ENCODE measurements at regions not wholly inside any gene's neighbourhood (a gene's known extent, or its start where the extent isn't known, plus 50 kb on each side); places are given as distances from the start of the nearest gene placed in this dataset.

DNA sequence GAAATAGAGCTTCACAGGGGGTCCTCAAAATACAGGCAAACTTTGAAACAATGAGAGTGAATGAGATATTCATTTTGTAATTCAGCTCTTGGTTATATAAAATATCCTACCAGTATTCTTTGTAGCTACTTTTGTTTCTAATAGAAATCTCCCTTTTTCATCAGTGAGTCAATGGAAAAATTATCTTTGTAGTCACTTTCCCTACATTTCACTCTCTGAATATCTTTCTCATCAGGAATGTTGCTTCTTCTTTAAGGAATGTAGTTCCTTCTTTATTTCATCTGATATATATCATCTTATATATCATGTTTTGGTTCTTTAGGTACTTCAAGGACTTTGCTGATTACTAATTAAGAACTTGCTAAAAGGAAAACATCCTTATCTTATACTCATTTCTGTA is 280.3 kb upstream of the NUDT12 start:
- DNase-seq = no peak
- Histone ChIP-seq H3K27me3 (no peaks in the 10 kb centered on the region), H3K27ac (no peak overlapping the region), H3K36me3 (no peaks in the 10 kb centered on the region), H3K4me3 (no peak overlapping the region), H3K9me3 (replicated peaks) (no peaks in the 10 kb centered on the region), H3K4me1 (no peaks in the 10 kb centered on the region)

DNA sequence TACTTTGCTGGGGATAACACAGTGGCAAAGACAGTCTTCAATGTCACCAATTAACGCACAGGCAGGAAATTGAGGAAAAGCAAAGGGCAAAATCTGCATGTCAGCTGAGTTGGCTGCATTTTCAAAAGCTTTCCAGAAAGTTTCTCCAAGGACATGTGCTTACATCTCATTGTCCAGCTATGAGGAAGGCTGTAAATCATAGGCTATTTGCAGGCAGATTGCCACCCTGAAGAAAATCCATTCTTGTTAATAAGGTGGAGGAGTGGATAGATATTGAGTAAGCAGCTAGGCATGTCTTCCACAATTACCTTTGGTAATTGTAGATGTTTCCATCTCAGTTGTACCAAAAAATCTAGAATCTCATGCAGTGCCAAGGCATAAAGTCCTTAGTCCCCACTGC is 278.0 kb upstream of the NUDT12 start:
- H3K4me1 ChIP-seq = no peaks in the 10 kb centered on the region
- H3K4me3 ChIP-seq = no peak overlapping the region
- H3K9me3 ChIP-seq (replicated peaks) = no peaks in the 10 kb centered on the region
- no peaks in the 10 kb centered on the region for H3K36me3 ChIP-seq
- no peaks in the 10 kb centered on the region for H3K27me3 ChIP-seq
- H3K27ac ChIP-seq = no peak overlapping the region
- no peak for DNase-seq

DNA sequence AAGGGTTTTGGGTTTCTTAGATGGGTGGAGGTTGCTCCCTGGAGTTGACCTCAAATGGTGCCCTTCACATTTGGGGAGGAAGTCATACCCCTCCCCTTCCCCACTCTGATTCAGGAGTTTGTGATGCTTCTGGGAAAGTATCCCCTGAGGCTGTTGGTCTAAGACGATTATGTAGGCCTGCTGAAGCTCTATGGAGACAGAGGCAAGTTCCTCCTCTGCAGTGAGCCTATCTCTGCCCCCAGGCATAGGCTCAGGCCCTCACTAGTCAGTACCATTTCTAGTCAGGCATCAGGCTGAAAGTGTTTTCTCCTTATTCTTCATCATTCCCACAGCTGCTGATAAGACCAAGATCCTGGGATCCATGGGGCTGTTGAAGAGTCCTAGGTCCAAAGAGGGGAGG is 271.6 kb upstream of the NUDT12 start:
- no peaks in the 10 kb centered on the region for H3K9me3 ChIP-seq (replicated peaks)
- no peaks in the 10 kb centered on the region for H3K36me3 ChIP-seq
- H3K27me3 ChIP-seq = no peaks in the 10 kb centered on the region

DNA sequence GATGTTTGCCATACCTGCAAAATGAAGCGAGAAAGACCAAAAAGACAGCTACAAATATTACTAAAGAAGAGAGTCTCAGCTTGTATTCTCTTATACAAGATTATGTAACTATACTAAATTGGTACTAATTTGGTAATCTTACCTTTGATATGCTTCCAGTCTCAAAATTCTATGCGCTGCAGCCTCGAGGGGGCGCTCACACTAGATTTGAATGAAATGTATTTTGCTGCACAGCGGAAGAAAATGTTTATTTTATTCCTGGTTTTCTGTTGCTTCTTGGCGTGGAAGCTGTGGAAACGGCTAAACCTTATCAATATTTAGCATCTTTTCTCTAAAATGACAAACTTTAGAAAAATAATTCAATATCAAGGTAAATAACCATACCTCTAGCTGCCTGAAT is 267.0 kb upstream of the NUDT12 start:
- no peak overlapping the region for H3K27ac ChIP-seq

More for the DNA sequence above, 271.6 kb upstream of the NUDT12 start:
- Histone ChIP-seq H3K4me1 (no peaks in the 10 kb centered on the region), H3K27ac (no peak overlapping the region), H3K4me3 (no peak overlapping the region)
- no peak for DNase-seq

DNA sequence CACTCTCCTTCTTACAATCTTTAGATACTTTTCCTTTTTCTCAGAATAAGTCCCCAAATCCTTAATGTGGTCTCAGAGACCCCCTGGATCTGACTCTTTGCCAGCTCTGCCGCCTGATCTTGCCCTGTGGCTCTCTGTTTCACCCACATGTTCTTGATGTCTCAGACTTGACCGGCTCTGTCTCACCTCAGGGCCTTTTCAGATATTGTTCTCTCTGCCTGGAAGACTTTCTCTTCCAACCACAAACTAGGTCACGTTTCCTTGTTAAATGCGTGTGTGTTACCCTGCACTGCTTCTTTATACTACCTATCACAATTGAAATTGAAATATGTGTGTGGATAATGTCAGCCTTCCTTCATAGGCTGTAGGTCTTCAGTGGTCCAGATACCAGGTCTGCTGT is 265.4 kb upstream of the NUDT12 start:
- H3K4me3 ChIP-seq = no peak overlapping the region
- H3K36me3 ChIP-seq = no peaks in the 10 kb centered on the region
- H3K27ac ChIP-seq = no peak overlapping the region
- H3K27me3 ChIP-seq = no peaks in the 10 kb centered on the region
- DNase-seq = no peak
- H3K9me3 ChIP-seq (replicated peaks) = no peaks in the 10 kb centered on the region
- H3K4me1 ChIP-seq = no peaks in the 10 kb centered on the region

More for the DNA sequence above, 267.0 kb upstream of the NUDT12 start:
- Histone ChIP-seq H3K4me3 (no peak overlapping the region), H3K27me3 (no peaks in the 10 kb centered on the region), H3K36me3 (no peaks in the 10 kb centered on the region), H3K4me1 (no peaks in the 10 kb centered on the region), H3K9me3 (replicated peaks) (no peaks in the 10 kb centered on the region)
- no peak for DNase-seq

DNA sequence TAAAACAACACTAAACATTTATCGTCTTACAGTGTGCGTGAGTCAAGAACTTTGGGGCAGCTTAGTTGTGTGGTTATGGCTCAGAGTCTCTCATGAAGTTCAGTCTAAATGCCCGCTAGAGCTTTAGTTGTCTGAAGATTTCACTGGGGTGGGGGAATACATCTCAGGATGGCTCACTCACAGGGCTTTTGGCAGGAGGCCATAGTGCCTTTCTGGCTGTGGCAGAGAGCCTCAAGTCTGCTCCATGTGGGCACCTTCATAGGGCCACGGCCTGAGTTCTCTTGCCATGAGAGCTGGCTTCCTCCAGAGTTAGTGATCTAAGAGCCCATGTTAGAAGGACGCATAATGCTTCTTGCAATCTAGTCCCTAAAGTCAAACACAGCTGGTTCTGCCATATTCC is 258.8 kb upstream of the NUDT12 start:
- H3K36me3 ChIP-seq = no peaks in the 10 kb centered on the region
- peak in 1 of 2 experiments; percentile 9 for DNase-seq
- no peak overlapping the region for H3K4me3 ChIP-seq
- H3K27ac ChIP-seq = no peak overlapping the region
- no peaks in the 10 kb centered on the region for H3K4me1 ChIP-seq
- H3K27me3 ChIP-seq = no peaks in the 10 kb centered on the region
- no peaks in the 10 kb centered on the region for H3K9me3 ChIP-seq (replicated peaks)

DNA sequence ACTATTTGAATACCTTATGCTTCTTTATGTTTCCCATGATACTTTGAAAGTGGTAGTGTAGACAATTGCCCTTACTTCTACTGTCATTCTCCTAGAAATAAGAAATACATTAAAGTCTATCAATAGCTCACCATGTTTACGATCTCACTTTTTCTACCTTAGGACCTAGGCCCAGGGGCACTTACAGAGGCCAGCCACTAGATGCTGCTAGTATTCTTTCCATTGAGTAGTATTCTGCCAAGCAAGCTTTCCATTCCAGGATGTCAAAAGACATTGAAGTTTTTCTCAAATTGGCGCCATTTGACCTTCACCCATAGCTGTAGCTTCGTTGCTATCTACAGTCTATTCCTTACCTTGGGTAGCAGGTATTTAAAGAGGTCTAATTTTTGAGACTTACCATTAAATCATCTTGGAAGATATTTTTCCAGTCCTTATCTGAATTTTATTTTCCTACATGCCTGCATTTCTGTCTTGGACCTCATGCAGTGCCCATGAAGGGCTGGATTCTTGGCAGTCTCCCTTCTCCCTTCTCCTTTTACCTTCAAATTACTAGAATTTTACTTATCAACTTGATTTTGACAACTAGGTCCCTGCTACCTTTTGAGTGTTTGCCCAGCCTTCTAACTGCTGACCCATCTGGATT is 246.0 kb upstream of the NUDT12 start:
- Histone ChIP-seq H3K9me3 (replicated peaks) (no peaks in the 10 kb centered on the region), H3K36me3 (no peaks in the 10 kb centered on the region), H3K27me3 (no peaks in the 10 kb centered on the region), H3K27ac (peak overlapping the region; percentile 2; the same call in 1 of the 2 replicates), H3K4me3 (no peak overlapping the region), H3K4me1 (no peaks in the 10 kb centered on the region)
- peak; percentile 56 to 87 for DNase-seq

DNA sequence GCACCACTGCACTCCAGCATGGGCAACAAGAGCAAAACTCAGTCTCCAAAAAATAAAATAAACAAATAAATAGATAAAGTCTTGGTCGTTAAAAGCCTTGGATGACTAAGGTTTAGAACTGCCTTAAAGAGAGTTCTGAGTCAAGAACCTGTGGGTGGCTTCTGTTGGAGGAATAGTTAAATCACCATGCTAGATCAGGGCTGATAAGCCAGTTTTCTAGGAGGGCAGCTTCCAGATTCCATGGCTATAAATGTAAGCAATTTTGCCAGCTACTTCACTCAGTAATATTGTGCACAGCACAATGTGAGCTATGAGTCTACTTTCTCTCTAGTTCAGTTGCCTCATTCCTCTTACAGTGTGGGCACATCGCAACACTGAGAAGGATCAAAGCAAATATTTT is 242.1 kb upstream of the NUDT12 start:
- no peak overlapping the region for H3K4me3 ChIP-seq
- H3K4me1 ChIP-seq = no peaks in the 10 kb centered on the region
- H3K9me3 ChIP-seq (replicated peaks) = no peaks in the 10 kb centered on the region
- no peak overlapping the region for H3K27ac ChIP-seq
- no peak for DNase-seq
- no peaks in the 10 kb centered on the region for H3K27me3 ChIP-seq
- no peaks in the 10 kb centered on the region for H3K36me3 ChIP-seq

DNA sequence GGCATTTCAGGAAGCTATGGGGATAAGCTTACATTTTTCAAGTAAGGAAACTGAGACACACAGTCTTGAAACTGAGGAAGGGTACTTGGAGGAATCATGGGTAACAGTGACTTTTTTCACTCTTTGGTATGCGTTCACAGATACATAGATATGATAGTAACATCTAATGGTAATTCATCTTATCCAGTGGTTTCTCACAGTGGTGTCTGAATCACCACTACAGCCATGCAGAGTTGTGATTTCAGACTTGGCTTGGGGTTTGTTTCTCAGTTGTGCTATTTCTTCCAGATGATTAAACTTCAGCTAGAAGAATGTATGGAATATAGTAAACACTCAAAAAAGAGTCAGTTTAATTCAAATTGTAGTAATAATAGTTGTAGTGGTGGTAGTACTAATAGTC is 239.1 kb upstream of the NUDT12 start:
- Histone ChIP-seq H3K36me3 (no peaks in the 10 kb centered on the region), H3K27ac (no peak overlapping the region), H3K9me3 (replicated peaks) (no peaks in the 10 kb centered on the region; the same call in 1 of the 2 replicates), H3K4me3 (no peak overlapping the region), H3K27me3 (no peaks in the 10 kb centered on the region), H3K4me1 (no peaks in the 10 kb centered on the region)
- DNase-seq = no peak

DNA sequence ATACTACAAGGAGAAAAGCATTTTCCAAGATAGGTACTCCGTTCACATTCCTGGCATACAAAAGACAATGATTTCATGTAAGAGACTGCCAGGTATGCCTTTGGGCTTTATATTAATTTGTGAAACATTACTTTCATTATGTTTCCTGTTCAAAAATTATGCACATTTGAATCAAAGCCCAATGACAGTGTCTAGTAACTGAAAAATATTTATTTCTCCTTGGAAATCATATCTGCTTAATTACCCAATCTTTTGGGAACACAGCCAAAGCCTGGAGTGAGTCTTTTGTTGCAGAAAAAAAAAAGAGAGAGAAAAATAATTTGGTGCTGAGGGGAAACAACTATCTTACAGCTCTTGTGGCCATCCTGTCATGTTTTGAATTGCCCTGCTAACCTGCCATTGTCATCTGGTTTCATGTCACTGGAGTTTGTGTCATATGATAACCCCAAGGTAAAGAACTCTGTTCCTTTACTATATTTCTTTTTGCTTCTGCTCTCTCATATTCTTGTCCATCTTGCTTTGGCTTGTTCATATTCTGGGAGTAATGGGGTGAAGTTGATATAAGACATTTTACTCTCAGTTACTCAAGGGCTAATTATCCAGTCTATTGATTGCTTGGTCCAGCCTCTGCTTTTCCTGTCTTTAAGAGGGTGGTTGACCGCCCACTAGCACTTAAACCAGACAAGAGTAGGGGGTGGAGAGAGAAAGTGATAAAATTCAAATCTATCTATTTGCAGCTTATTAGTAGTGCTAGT is 238.3 kb upstream of the NUDT12 start:
- Histone ChIP-seq H3K9me3 (replicated peaks) (no peaks in the 10 kb centered on the region; the same call in 1 of the 2 replicates), H3K4me3 (no peak overlapping the region), H3K27ac (no peak overlapping the region), H3K4me1 (no peaks in the 10 kb centered on the region), H3K27me3 (no peaks in the 10 kb centered on the region), H3K36me3 (no peaks in the 10 kb centered on the region)
- no peak for DNase-seq

DNA sequence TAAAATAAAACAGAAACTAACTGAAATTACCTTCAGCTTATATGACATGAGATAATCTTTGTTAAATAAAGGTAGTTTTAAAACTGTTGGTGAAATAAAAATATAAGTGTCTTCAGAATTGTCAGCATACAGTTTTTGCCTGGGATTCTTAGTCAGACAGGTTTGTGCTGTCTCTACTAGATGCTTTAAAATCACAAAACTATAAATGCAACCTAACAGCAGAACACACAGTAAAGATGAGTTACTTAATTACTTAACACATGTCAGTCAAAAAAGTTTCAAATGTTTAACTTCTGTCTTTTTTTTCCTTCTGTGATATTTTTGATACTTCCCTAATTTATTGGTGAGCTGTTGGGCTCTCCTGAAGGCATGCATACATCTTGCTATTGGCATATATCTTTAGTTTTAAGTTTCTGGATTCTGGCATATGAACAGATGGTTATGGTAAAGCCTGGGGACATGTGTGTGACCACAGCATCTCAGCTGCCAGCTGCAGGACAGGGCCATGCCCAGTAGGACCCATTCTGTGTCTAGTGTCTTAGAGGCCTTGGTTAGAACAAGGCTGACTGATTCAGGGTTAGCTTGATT is 231.1 kb upstream of the NUDT12 start:
- peaks cover 3% of the 10 kb centered on the region; the same call in 1 of the 2 replicates for H3K9me3 ChIP-seq (replicated peaks)
- H3K4me3 ChIP-seq = no peak overlapping the region
- no peak overlapping the region for H3K27ac ChIP-seq
- H3K4me1 ChIP-seq = no peaks in the 10 kb centered on the region
- H3K36me3 ChIP-seq = no peaks in the 10 kb centered on the region; the same call in 1 of the 2 replicates
- DNase-seq = no peak
- no peaks in the 10 kb centered on the region; the same call in 1 of the 2 replicates for H3K27me3 ChIP-seq

DNA sequence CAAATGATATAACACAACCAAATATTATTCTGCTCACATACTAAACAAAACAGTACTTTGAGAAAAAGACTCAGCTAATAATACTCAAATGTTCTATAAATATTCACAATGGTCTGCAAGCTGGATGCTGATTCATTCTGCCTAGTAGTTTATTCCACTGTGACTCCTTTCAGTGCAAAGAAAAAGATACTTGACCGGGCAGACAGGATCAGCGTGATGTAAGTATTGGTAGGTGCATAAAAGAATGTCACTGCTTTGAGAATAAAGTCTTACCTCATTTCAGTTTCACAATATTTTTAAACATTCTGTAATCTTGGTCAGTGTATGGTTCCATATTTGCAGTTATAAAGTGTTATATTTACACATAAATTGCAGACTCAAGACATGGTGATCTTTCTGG is 223.0 kb upstream of the NUDT12 start:
- no peaks in the 10 kb centered on the region for H3K27me3 ChIP-seq
- H3K9me3 ChIP-seq (replicated peaks) = no peaks in the 10 kb centered on the region
- H3K4me1 ChIP-seq = no peaks in the 10 kb centered on the region
- no peak overlapping the region for H3K27ac ChIP-seq
- DNase-seq = no peak
- no peaks in the 10 kb centered on the region for H3K36me3 ChIP-seq
- no peak overlapping the region for H3K4me3 ChIP-seq

DNA sequence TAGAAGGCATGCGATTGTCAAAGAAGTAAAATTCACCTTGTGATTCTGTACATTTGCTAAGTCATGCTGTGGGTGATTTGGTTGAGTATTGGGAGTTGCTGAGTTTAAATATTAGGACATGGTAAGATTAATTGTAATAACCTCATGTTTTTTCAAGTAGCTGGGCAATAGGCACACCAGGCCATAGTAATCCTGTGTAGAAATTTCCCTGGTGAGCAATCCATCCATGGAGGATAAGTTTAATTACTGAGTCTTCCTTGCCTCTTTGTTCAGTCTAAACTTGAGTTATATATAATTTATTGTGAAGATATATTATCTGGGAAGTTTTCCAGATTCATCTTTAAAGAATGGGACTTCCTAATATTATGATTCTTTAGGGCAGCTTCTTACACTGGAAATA is 221.1 kb upstream of the NUDT12 start:
- H3K9me3 ChIP-seq (replicated peaks) = no peaks in the 10 kb centered on the region

DNA sequence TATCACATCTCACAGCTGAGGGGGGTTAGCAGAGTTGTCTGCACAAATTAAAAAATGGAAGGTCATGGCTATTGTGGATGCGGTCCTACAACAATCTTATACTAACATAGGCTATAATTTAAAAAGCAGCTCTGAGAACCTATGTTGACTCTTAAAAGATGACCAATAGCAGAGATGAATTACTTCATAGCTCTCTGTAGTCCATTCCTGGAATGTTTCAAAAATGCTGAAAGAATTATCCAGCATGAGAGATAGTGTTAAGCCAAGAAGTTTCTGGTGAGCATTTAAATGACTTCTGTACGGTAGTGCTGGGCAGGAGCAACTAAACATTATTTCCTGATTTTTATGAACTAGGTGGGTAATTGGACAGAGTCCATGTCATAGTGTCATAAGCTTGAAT is 218.2 kb upstream of the NUDT12 start:
- Histone ChIP-seq H3K36me3 (no peaks in the 10 kb centered on the region), H3K27ac (no peak overlapping the region), H3K4me3 (no peak overlapping the region), H3K9me3 (replicated peaks) (no peaks in the 10 kb centered on the region), H3K4me1 (no peaks in the 10 kb centered on the region), H3K27me3 (no peaks in the 10 kb centered on the region)
- DNase-seq = no peak

More for the DNA sequence above, 221.1 kb upstream of the NUDT12 start:
- no peaks in the 10 kb centered on the region for H3K4me1 ChIP-seq
- no peak overlapping the region for H3K27ac ChIP-seq
- no peak overlapping the region for H3K4me3 ChIP-seq
- DNase-seq = no peak
- no peaks in the 10 kb centered on the region for H3K36me3 ChIP-seq
- no peaks in the 10 kb centered on the region for H3K27me3 ChIP-seq

DNA sequence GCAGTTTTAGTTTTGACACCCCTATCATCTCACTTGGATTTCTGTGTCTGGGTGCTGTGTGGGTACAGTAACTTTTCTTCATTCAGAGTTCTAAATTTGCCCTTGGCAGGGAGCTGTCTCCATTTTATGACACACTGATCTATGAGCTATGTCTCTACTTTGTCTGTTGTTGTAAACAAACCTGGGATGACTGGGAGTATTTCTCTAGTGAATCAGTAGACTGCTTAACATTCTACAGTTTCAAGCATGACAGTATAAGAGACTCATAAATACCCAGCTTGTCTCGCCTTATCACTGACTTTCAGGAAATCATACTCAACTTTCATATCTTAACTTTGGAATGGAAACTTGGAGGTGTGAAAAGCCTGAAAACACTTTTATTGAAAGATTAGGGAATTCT is 212.1 kb upstream of the NUDT12 start:
- no peaks in the 10 kb centered on the region for H3K36me3 ChIP-seq
- no peak overlapping the region for H3K4me3 ChIP-seq
- H3K27ac ChIP-seq = no peak overlapping the region
- no peak for DNase-seq
- no peaks in the 10 kb centered on the region for H3K4me1 ChIP-seq
- no peaks in the 10 kb centered on the region for H3K9me3 ChIP-seq (replicated peaks)
- no peaks in the 10 kb centered on the region for H3K27me3 ChIP-seq

Data from SJCRH30 (cell line).